AG09309 (cell line): ENCODE measurements at regions not wholly inside any gene's neighbourhood (a gene's known extent, or its start where the extent isn't known, plus 50 kb on each side); places are given as distances from the start of the nearest gene placed in this dataset.

ENCODE experiments used
- DNase-seq: peaks from one replicate; pipeline ENCODE4 v3.0.0-alpha.2; 2010; ENCODE audit warnings: low read depth
- H3K4me3 ChIP-seq: 2 replicates; pipeline ENCODE4 v1.5.1; 2011; ENCODE audit warnings: mild to moderate bottlenecking, low read depth, low read length, moderate library complexity; ENCODE audit not compliant: control insufficient read depth
- TF ChIP-seq, protein P1 (sequence below): IDR thresholded peaks from 2 replicates; pipeline ENCODE4 v1.5.1; 2011; ENCODE audit warnings: mild to moderate bottlenecking, low read depth, low read length, inconsistent platforms; ENCODE audit not compliant: insufficient read depth, control insufficient read depth; ENCODE audit errors: missing control alignments

DNA sequence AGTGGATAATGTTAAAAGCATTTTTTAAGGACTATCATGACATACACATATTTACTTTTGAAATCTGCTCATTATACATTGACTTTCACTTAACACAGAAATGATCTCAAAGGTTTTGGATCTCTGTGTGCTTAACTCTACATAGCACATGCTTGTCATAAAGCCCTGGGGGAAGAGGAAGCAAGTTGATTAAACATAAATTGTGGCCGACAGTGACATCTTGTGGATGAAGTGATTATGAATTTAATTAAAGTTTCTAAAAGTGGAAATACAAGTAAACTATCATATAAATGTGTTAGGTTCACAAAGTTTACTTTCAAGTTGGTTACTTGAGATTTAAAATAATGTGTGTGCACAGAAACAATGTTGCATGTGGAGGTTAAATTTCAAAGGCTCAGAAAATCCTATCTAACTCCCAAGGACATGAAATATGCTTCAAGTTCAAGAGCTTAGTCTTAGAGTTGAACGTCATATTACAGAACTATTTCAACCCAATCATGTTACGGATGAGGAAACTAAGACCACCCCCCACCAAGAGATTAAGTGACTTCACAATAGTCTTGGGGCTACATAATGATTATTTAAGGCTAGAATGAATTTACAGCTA lies 1247.8 kb downstream of the GATA3 start:
- peak; percentile 21 for DNase-seq
- TF ChIP-seq, protein P1, sequence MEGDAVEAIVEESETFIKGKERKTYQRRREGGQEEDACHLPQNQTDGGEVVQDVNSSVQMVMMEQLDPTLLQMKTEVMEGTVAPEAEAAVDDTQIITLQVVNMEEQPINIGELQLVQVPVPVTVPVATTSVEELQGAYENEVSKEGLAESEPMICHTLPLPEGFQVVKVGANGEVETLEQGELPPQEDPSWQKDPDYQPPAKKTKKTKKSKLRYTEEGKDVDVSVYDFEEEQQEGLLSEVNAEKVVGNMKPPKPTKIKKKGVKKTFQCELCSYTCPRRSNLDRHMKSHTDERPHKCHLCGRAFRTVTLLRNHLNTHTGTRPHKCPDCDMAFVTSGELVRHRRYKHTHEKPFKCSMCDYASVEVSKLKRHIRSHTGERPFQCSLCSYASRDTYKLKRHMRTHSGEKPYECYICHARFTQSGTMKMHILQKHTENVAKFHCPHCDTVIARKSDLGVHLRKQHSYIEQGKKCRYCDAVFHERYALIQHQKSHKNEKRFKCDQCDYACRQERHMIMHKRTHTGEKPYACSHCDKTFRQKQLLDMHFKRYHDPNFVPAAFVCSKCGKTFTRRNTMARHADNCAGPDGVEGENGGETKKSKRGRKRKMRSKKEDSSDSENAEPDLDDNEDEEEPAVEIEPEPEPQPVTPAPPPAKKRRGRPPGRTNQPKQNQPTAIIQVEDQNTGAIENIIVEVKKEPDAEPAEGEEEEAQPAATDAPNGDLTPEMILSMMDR = peak; percentile 29
- no peak overlapping the region for H3K4me3 ChIP-seq

DNA sequence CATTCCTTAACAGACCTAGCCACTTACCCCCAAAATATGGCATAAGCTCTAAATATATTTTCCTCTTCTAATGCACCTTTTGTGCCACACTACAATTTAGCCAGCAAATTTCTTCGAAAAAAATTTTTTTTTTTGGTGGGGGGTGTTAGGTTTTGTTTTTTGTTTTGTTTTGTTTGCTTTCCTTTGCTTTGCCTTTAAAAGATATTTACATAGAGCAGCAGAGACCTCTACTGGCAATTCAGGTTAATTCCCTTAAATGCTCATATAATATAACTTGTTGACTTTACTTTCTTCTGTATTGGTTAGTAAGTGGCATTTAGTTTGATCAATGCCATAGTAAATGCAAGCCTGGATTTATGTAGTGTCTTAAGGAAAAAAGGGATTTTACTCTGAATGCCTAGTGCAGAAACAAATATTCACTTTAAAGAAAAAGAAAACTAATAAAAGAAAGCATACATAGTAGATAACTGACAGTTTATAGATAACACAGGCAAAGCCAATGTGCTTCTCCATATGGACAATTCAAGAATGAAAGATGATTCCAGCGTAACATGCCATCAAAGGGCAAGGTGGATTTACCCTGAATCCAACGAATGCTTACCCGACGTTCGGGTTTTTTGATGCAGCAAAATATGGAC lies 1250.6 kb downstream of the GATA3 start:
- TF ChIP-seq, protein P1 = peak; percentile 20
- no peak overlapping the region for H3K4me3 ChIP-seq
- no peak for DNase-seq

DNA sequence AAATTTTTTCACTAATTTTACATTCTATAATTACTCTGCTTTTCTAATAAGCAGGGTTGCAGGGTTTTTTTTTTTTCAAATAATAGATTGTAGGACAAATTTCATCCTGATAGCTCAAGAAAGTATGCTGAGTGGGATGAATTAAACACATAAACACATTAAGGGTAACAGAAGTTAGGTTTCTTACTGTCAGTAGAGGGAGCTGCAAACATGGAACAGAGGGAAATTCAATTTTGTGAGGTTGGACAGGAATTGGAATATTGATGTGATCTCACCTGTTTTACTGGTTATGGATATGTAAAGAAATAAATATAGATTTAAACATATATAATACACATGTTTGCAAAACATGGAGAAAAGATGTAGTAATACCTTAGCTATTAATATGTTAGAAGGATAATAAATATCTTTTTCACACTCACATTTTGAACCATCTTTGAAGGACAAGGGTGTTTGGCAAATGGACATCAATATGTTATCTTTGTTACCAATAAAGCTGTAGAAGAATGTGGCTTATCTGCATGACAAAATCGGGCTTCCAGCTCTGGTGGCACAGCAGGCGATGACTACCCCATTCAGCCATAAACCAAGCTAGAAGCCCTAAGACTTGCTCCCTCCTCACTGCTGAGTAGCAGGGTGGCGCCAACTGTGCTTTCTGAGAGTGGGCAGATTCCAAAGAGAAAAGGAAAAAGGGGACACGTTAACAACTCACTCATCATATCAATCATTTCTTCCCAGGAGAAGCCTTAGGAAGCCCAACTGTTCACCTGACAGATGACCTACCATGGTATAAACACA lies 1257.4 kb downstream of the GATA3 start:
- DNase-seq = no peak
- no peak overlapping the region for H3K4me3 ChIP-seq
- TF ChIP-seq, protein P1 = peak; percentile 16

DNA sequence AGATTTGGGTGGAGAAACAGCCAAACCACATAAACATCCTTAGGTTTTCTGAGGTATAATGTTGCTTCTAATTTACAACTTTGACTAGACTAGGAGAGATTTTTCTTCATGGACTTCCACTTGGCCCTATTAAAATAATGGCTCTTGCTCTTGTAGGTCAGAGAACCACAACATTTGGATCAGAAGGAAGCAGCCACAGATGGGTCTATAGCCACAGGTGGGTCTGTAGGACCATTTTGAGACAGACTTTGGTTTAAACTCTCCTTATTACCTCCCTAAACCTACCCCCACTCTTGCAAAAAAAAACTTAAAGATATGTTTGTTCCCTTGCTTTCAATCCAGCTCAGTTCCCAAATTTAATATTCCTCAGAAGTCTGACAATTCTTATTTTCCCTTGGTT lies 1260.8 kb downstream of the GATA3 start:
- DNase-seq = no peak
- H3K4me3 ChIP-seq = no peak overlapping the region
- TF ChIP-seq, protein P1 = no peak

DNA sequence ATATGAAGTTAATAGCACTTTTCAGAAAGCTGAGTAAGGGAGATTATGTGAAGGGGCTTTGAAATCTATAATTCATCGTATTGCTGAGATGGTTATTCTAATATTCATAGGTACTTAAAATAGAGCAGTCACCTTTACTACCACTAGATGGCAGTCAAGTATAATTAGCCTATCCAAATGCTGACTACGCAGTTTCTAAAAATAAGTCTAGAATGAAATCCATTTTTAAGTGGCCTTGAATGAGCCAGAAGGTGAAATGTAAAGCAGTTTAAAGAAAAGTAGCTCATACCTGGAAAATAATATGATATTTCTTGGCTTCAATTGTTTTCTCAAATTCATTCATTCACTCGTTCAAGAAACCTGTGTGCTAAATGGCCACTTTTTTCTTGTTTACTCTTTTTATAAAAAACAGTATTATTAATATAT lies 1277.1 kb downstream of the GATA3 start:
- H3K4me3 ChIP-seq = no peak overlapping the region
- DNase-seq = peak; percentile 33
- TF ChIP-seq, protein P1 = peak; percentile 65

DNA sequence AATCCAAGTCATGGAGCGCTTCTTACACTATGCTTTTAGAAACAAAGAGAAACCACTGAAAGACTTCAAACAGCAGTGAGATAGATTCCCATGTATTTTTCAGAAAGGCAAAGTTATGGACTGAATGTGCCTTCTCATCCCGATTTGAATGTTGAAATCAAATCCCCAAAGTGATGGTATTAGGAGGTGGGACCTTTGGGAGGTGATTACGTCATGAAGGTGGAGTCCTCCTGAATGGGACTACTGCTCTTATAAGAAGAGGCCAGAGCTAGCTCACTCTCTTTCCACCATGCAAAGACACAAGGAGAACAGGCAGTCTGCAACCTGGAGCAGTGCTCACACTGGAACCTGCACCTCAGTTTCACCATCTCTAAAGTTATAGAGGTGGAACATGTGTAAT lies 1279.8 kb downstream of the GATA3 start:
- DNase-seq = no peak
- TF ChIP-seq, protein P1 = no peak
- no peak overlapping the region for H3K4me3 ChIP-seq
